Neural cell (in vitro differentiated cells): ENCODE measurements at regions not wholly inside any gene's neighbourhood (a gene's known extent, or its start where the extent isn't known, plus 50 kb on each side); places are given as distances from the start of the nearest gene placed in this dataset.

ENCODE experiments used
- H2AFZ ChIP-seq: fragments of 200-600, 300-800 bp; sonication (generic), shearing (Covaris generic); 2 replicates; pipeline ENCODE4 v1.6.0; 2014; ENCODE audit warnings: low read depth, mild to moderate bottlenecking, antibody characterized with exemption, low read length, moderate library complexity
- H3F3A ChIP-seq: fragments of 200-600 bp; shearing (Covaris generic); 2 replicates; pipeline ENCODE4 v1.6.1; 2016; ENCODE audit warnings: mild to moderate bottlenecking, moderate library complexity, mixed read lengths, antibody characterized with exemption, low read length; ENCODE audit not compliant: insufficient read depth, poor library complexity, severe bottlenecking
- H3K27ac ChIP-seq: fragments of 200-600, 300-800 bp; sonication (generic), shearing (Covaris generic); 2 replicates; pipeline ENCODE4 v1.5.1; 2014; ENCODE audit warnings: mild to moderate bottlenecking, low read length, moderate library complexity
- H3K27me3 ChIP-seq: fragments of 300-800, 200-600 bp; sonication (generic), shearing (Covaris generic); 2 replicates; pipeline ENCODE4 v1.6.0; 2014; ENCODE audit warnings: mild to moderate bottlenecking, low read depth, low read length, moderate library complexity; ENCODE audit not compliant: insufficient read depth
- H3K36me3 ChIP-seq: fragments of 300-800, 200-600 bp; sonication (generic), shearing (Covaris generic); 2 replicates; pipeline ENCODE4 v1.5.1; 2014; ENCODE audit warnings: mild to moderate bottlenecking, antibody characterized with exemption, low read length, moderate library complexity; ENCODE audit not compliant: insufficient read depth
- H3K4me2 ChIP-seq: fragments of 300-800, 200-600 bp; sonication (generic), shearing (Covaris generic); 2 replicates; pipeline ENCODE4 v1.6.0; 2014; ENCODE audit warnings: mild to moderate bottlenecking, low read length
- H3K4me3 ChIP-seq: fragments of 300-800, 200-600 bp; sonication (generic), shearing (Covaris generic); 2 replicates; pipeline ENCODE4 v1.5.1; 2014; ENCODE audit warnings: mild to moderate bottlenecking, low read length, moderate library complexity
- H3K79me2 ChIP-seq: fragments of 200-600 bp; shearing (Covaris generic); replicated peaks from 2 replicates; pipeline ENCODE4 v1.6.0; 2014; ENCODE audit warnings: mild to moderate bottlenecking, low read length, moderate library complexity; ENCODE audit not compliant: insufficient read depth
- H3K9ac ChIP-seq: fragments of 300-800, 200-600 bp; sonication (generic), shearing (Covaris generic); 2 replicates; pipeline ENCODE4 v1.6.1; 2016; ENCODE audit warnings: mild to moderate bottlenecking, low read length, mixed read lengths
- H3K9me2 ChIP-seq: fragments of 200-600 bp; shearing (Covaris generic); 2 replicates; pipeline ENCODE4 v1.6.1; 2016; ENCODE audit warnings: mild to moderate bottlenecking, low read length, mixed read lengths; ENCODE audit not compliant: insufficient read depth
- H3K9me3 ChIP-seq: fragments of 200-600, 300-800 bp; sonication (generic), shearing (Covaris generic); 2 replicates; pipeline ENCODE4 v1.6.1; 2016; ENCODE audit warnings: mild to moderate bottlenecking, mixed run types, low read length, moderate library complexity, mixed read lengths
- H4K20me1 ChIP-seq: fragments of 200-600 bp; shearing (Covaris generic); 2 replicates; pipeline ENCODE4 v1.6.1; 2016; ENCODE audit warnings: mild to moderate bottlenecking, mixed run types; ENCODE audit not compliant: insufficient read depth
- CTCF ChIP-seq: fragments of 450-650 bp; IDR thresholded peaks from 2 replicates; pipeline ENCODE4 v1.5.1; 2014; ENCODE audit warnings: antibody characterized with exemption, mild to moderate bottlenecking, moderate library complexity; ENCODE audit not compliant: poor library complexity, severe bottlenecking
- EP300 ChIP-seq: fragments of 450-650 bp; conservative IDR thresholded peaks from 2 replicates; pipeline ENCODE4 v1.6.1; 2014; ENCODE audit warnings: antibody characterized with exemption, mild to moderate bottlenecking, moderate library complexity; ENCODE audit not compliant: poor library complexity, severe bottlenecking
- EZH2 ChIP-seq: fragments of 200-600, 300-800 bp; shearing (Covaris generic), sonication (generic); IDR thresholded peaks from 2 replicates; pipeline ENCODE4 v1.6.1; 2014; ENCODE audit warnings: antibody characterized with exemption, low read length, borderline replicate concordance, mild to moderate bottlenecking; ENCODE audit not compliant: insufficient read depth, poor library complexity, severe bottlenecking
- MXI1 ChIP-seq: fragments of 450-650 bp; conservative IDR thresholded peaks from 2 replicates; pipeline ENCODE4 v1.6.1; 2014; ENCODE audit warnings: antibody characterized with exemption, mild to moderate bottlenecking; ENCODE audit not compliant: poor library complexity, severe bottlenecking
- POLR2AphosphoS5 ChIP-seq: IDR thresholded peaks from 2 replicates; pipeline ENCODE4 v1.6.1; 2012
- RAD21 ChIP-seq: fragments of 450-650 bp; conservative IDR thresholded peaks from 2 replicates; pipeline ENCODE4 v1.6.1; 2014; ENCODE audit warnings: antibody characterized with exemption, mild to moderate bottlenecking, moderate library complexity
- REST ChIP-seq: IDR thresholded peaks from 2 replicates; pipeline ENCODE4 v1.6.1; 2012; ENCODE audit warnings: borderline replicate concordance
- SMC3 ChIP-seq: fragments of 450-650 bp; conservative IDR thresholded peaks from 2 replicates; pipeline ENCODE4 v1.6.1; 2014; ENCODE audit warnings: antibody characterized with exemption, mild to moderate bottlenecking, moderate library complexity; ENCODE audit not compliant: poor library complexity
- TAF1 ChIP-seq: IDR thresholded peaks from 2 replicates; pipeline ENCODE4 v1.6.1; 2012; ENCODE audit warnings: low read depth

GRCh38 chr7:46321556-46322205 lies 400.6 kb upstream of the IGFBP3 start:
- TF ChIP-seq REST (no peak), MXI1 (no peak), SMC3 (no peak), CTCF (no peak), EP300 (no peak), EZH2 (no peak), RAD21 (no peak), TAF1 (no peak), POLR2AphosphoS5 (no peak)
- H3K36me3 ChIP-seq, result no peaks in the 10 kb centered on the region
- H3F3A ChIP-seq, result no peaks in the 10 kb centered on the region
- no peak overlapping the region for H2AFZ ChIP-seq
- no peaks in the 10 kb centered on the region for H3K9me3 ChIP-seq
- no peak overlapping the region for H3K27ac ChIP-seq
- H3K9ac ChIP-seq, result no peak overlapping the region
- no peak overlapping the region for H3K4me3 ChIP-seq
- no peaks in the 10 kb centered on the region for H3K27me3 ChIP-seq
- no peaks in the 10 kb centered on the region for H4K20me1 ChIP-seq
- no peaks in the 10 kb centered on the region for H3K9me2 ChIP-seq
- no peaks in the 10 kb centered on the region for H3K79me2 ChIP-seq
- no peak overlapping the region for H3K4me2 ChIP-seq

GRCh38 chr7:46320956-46321355 lies 399.9 kb upstream of the IGFBP3 start:
- H3K27me3 ChIP-seq, result no peaks in the 10 kb centered on the region
- H3K9me2 ChIP-seq, result no peaks in the 10 kb centered on the region
- H3K4me3 ChIP-seq, result no peak overlapping the region
- no peaks in the 10 kb centered on the region for H3K36me3 ChIP-seq
- H3K9me3 ChIP-seq, result no peaks in the 10 kb centered on the region
- TF ChIP-seq EZH2 (no peak), POLR2AphosphoS5 (no peak), MXI1 (no peak)
- no peak overlapping the region for H3K9ac ChIP-seq
- H3F3A ChIP-seq, result no peaks in the 10 kb centered on the region
- no peaks in the 10 kb centered on the region for H3K79me2 ChIP-seq
- H4K20me1 ChIP-seq, result no peaks in the 10 kb centered on the region
- H3K4me2 ChIP-seq, result no peak overlapping the region
- no peak overlapping the region for H3K27ac ChIP-seq
- H2AFZ ChIP-seq, result no peak overlapping the region
